ENCODE measurements at regions not wholly inside any gene's neighbourhood (a gene's known extent, or its start where the extent isn't known, plus 50 kb on each side); places are given as distances from the start of the nearest gene placed in this dataset.

GRCh38 chr1:82690411-82690810, 889.7 kb downstream of the ADGRL2 start:
- no peak for DNase-seq (ENCODE audit: low spot score)

- DNase-seq (ENCODE audit: low spot score), result no peak
Measured at GRCh38 chr1:82689217-82689616, 888.5 kb downstream of the ADGRL2 start.

GRCh38 chr1:82686774-82687173, 886.0 kb downstream of the ADGRL2 start:
- DNase-seq (ENCODE audit: low spot score), result no peak

GRCh38 chr1:82646888-82647287, 846.2 kb downstream of the ADGRL2 start:
- DNase-seq (ENCODE audit: low spot score), result no peak

GRCh38 chr1:82646336-82646735, 845.6 kb downstream of the ADGRL2 start:
- DNase-seq (ENCODE audit: low spot score), result no peak

GRCh38 chr1:82644186-82644915, 843.6 kb downstream of the ADGRL2 start:
- no peak for DNase-seq (ENCODE audit: low spot score)

- no peak for DNase-seq (ENCODE audit: low spot score)
Measured at GRCh38 chr1:82640352-82640751, 839.6 kb downstream of the ADGRL2 start.

- DNase-seq (ENCODE audit: low spot score), result no peak
Measured at GRCh38 chr1:82634266-82634665, 833.5 kb downstream of the ADGRL2 start.

GRCh38 chr1:82632155-82632554, 831.4 kb downstream of the ADGRL2 start:
- peak; percentile 22 for DNase-seq (ENCODE audit: low spot score)

- no peak for DNase-seq (ENCODE audit: low spot score)
Measured at GRCh38 chr1:82628887-82629286, 828.2 kb downstream of the ADGRL2 start.

GRCh38 chr1:82625537-82625936, 824.8 kb downstream of the ADGRL2 start:
- DNase-seq (ENCODE audit: low spot score), result no peak

GRCh38 chr1:82621076-82621475, 820.3 kb downstream of the ADGRL2 start:
- DNase-seq (ENCODE audit: low spot score), result no peak

- no peak for DNase-seq (ENCODE audit: low spot score)
Measured at GRCh38 chr1:82614090-82614489, 813.4 kb downstream of the ADGRL2 start.

- no peak for DNase-seq (ENCODE audit: low spot score)
Measured at GRCh38 chr1:82612986-82613385, 812.3 kb downstream of the ADGRL2 start.

- no peak for DNase-seq (ENCODE audit: low spot score)
Measured at GRCh38 chr1:82606546-82606945, 805.8 kb downstream of the ADGRL2 start.

- no peak for DNase-seq (ENCODE audit: low spot score)
Measured at GRCh38 chr1:82604524-82604923, 803.8 kb downstream of the ADGRL2 start.

- no peak for DNase-seq (ENCODE audit: low spot score)
Measured at GRCh38 chr1:82600314-82600713, 799.6 kb downstream of the ADGRL2 start.

- no peak for DNase-seq (ENCODE audit: low spot score)
Measured at GRCh38 chr1:82598812-82599211, 798.1 kb downstream of the ADGRL2 start.

- DNase-seq (ENCODE audit: low spot score), result no peak
Measured at GRCh38 chr1:82598337-82598736, 797.6 kb downstream of the ADGRL2 start.

GRCh38 chr1:82597649-82598048, 796.9 kb downstream of the ADGRL2 start:
- no peak for DNase-seq (ENCODE audit: low spot score)

GRCh38 chr1:82597141-82597540, 796.4 kb downstream of the ADGRL2 start:
- DNase-seq (ENCODE audit: low spot score), result no peak

- DNase-seq (ENCODE audit: low spot score), result no peak
Measured at GRCh38 chr1:82593561-82593960, 792.8 kb downstream of the ADGRL2 start.

- no peak for DNase-seq (ENCODE audit: low spot score)
Measured at GRCh38 chr1:82589588-82589987, 788.9 kb downstream of the ADGRL2 start.

GRCh38 chr1:82587371-82587770, 786.6 kb downstream of the ADGRL2 start:
- no peak for DNase-seq (ENCODE audit: low spot score)

All from A172 (cell line).